GM23338 (cell line): ENCODE measurements at regions not wholly inside any gene's neighbourhood (a gene's known extent, or its start where the extent isn't known, plus 50 kb on each side); places are given as distances from the start of the nearest gene placed in this dataset.

Source experiments
- ATAC-seq: fragments of 200-7000 bp; cut with Tn5 transposase; 3 replicates; pipeline ENCODE4 v1.9.1; 2020
- DNase-seq: peaks from one replicate; pipeline ENCODE4 v3.0.0-alpha.2; 2015; ENCODE audit warnings: low spot score
- H2AFZ ChIP-seq: fragments of 200-600 bp; sonication (generic); 2 replicates; pipeline ENCODE4 v1.8.0; 2016; ENCODE audit warnings: antibody characterized with exemption, mild to moderate bottlenecking, moderate library complexity
- H3F3A ChIP-seq: fragments of 200-600 bp; sonication (generic); replicated peaks from 2 replicates; pipeline ENCODE4 v1.8.0; 2017; ENCODE audit warnings: antibody characterized with exemption, mixed run types, low read depth
- H3K27ac ChIP-seq: fragments of 200-600 bp; sonication (generic); 2 replicates; pipeline ENCODE4 v1.6.1; 2016; ENCODE audit warnings: low read depth
- H3K27me3 ChIP-seq: fragments of 200-600 bp; sonication (generic); 2 replicates; pipeline ENCODE4 v1.8.0; 2016; ENCODE audit warnings: mild to moderate bottlenecking, mixed run types, moderate library complexity; ENCODE audit not compliant: insufficient read depth
- H3K36me3 ChIP-seq: fragments of 200-600 bp; sonication (generic); 2 replicates; pipeline ENCODE4 v1.8.0; 2016; ENCODE audit warnings: mild to moderate bottlenecking; ENCODE audit not compliant: insufficient read depth
- H3K4me1 ChIP-seq: fragments of 200-600 bp; sonication (generic); 2 replicates; pipeline ENCODE4 v1.8.0; 2016; ENCODE audit warnings: mild to moderate bottlenecking, moderate library complexity; ENCODE audit not compliant: insufficient read depth
- H3K4me2 ChIP-seq: fragments of 200-600 bp; sonication (generic); 2 replicates; pipeline ENCODE4 v1.7.1; 2017; ENCODE audit warnings: mixed run types
- H3K4me3 ChIP-seq: fragments of 200-600 bp; sonication (generic); 2 replicates; pipeline ENCODE4 v1.6.1; 2016; ENCODE audit warnings: mixed run types
- H3K79me2 ChIP-seq: fragments of 200-600 bp; sonication (generic); replicated peaks from 2 replicates; pipeline ENCODE4 v1.8.0; 2017; ENCODE audit warnings: mild to moderate bottlenecking; ENCODE audit not compliant: insufficient read depth
- H3K9me2 ChIP-seq: fragments of 200-600 bp; sonication (generic); 2 replicates; pipeline ENCODE4 v1.8.0; 2017; ENCODE audit not compliant: insufficient read depth
- H4K20me1 ChIP-seq: fragments of 200-600 bp; sonication (generic); replicated peaks from 2 replicates; pipeline ENCODE4 v1.8.0; 2017; ENCODE audit warnings: mild to moderate bottlenecking; ENCODE audit not compliant: insufficient read depth
- H3K27ac Mint-ChIP-seq: 2 replicates; pipeline ENCODE4 v1.8.0; 2020; ENCODE audit warnings: inconsistent platforms, mild to moderate bottlenecking, moderate library complexity, mixed read lengths
- H3K27me3 Mint-ChIP-seq: 3 replicates; pipeline ENCODE4 v1.8.0; 2022; ENCODE audit warnings: low read depth, mild to moderate bottlenecking, moderate library complexity, mixed read lengths, inconsistent platforms; ENCODE audit not compliant: insufficient read depth, poor library complexity
- H3K36me3 Mint-ChIP-seq: 3 replicates; pipeline ENCODE4 v1.8.0; 2021; ENCODE audit warnings: low read depth, mild to moderate bottlenecking, inconsistent platforms, moderate library complexity, mixed read lengths
- H3K4me1 Mint-ChIP-seq: 3 replicates; pipeline ENCODE4 v1.8.0; 2020; ENCODE audit warnings: mild to moderate bottlenecking, inconsistent platforms, mixed read lengths
- H3K4me3 Mint-ChIP-seq: 3 replicates; pipeline ENCODE4 v1.8.0; 2021; ENCODE audit warnings: moderate library complexity, mild to moderate bottlenecking, inconsistent platforms, mixed read lengths
- H3K9me3 Mint-ChIP-seq: 3 replicates; pipeline ENCODE4 v1.8.0; 2020; ENCODE audit warnings: moderate library complexity, mild to moderate bottlenecking, inconsistent platforms, mixed read lengths
- CREB1 ChIP-seq: fragments of 250-450 bp; sonication (Bioruptor Pico); IDR thresholded peaks from 2 replicates; pipeline ENCODE4 v1.5.0; 2020; ENCODE audit warnings: low read depth, mild to moderate bottlenecking, moderate library complexity
- CTCF ChIP-seq, 2 experiments: fragments of 200-600 bp in 1 of 2; sonication (generic) in 1 of 2; conservative IDR thresholded peaks; 2 replicates each; pipeline versions ENCODE4 v1.5.1 to v1.6.1; 2016 to 2017; ENCODE audit warnings: antibody characterized with exemption in 2 of 2, low read depth in 2 of 2, mild to moderate bottlenecking in 2 of 2, moderate library complexity in 1 of 2
- ETS1 ChIP-seq: IDR thresholded peaks from 2 replicates; pipeline ENCODE4 v1.6.1; 2016; ENCODE audit warnings: antibody characterized with exemption
- EZH2 ChIP-seq: fragments of 200-600 bp; sonication (generic); IDR thresholded peaks from one replicate; pipeline ENCODE4 v1.8.0; 2017; ENCODE audit warnings: antibody characterized with exemption, mild to moderate bottlenecking, low read depth; ENCODE audit not compliant: unreplicated experiment
- EZH2phosphoT487 ChIP-seq: fragments of 200-600 bp; sonication (generic); IDR thresholded peaks from one replicate; pipeline ENCODE4 v1.8.1; 2018; ENCODE audit warnings: antibody characterized with exemption; ENCODE audit not compliant: unreplicated experiment
- JUNB ChIP-seq: IDR thresholded peaks from one replicate; pipeline ENCODE4 v1.6.1; 2016; ENCODE audit warnings: antibody characterized with exemption; ENCODE audit not compliant: unreplicated experiment
- NANOG ChIP-seq: IDR thresholded peaks from 2 replicates; pipeline ENCODE4 v1.6.1; 2016; ENCODE audit warnings: antibody characterized with exemption, borderline replicate concordance
- POLR2AphosphoS5 ChIP-seq: IDR thresholded peaks from 2 replicates; pipeline ENCODE4 v1.6.1; 2016; ENCODE audit warnings: antibody characterized with exemption, low read depth
- REST ChIP-seq: IDR thresholded peaks from one replicate; pipeline ENCODE4 v1.6.1; 2018; ENCODE audit warnings: antibody characterized with exemption; ENCODE audit not compliant: unreplicated experiment
- STAT1 ChIP-seq: IDR thresholded peaks from one replicate; pipeline ENCODE4 v1.6.1; 2016; ENCODE audit warnings: antibody characterized with exemption; ENCODE audit not compliant: unreplicated experiment
- ZNF114 ChIP-seq: fragments of 250-450 bp; sonication (Bioruptor Pico); IDR thresholded peaks from 2 replicates; pipeline ENCODE4 v1.5.0; 2020; ENCODE audit warnings: mild to moderate bottlenecking, moderate library complexity
- ZNF331 ChIP-seq: fragments of 250-450 bp; sonication (Bioruptor Pico); IDR thresholded peaks from 2 replicates; pipeline ENCODE4 v1.5.0; 2020; ENCODE audit warnings: low read depth, mild to moderate bottlenecking, moderate library complexity
- ZNF462 ChIP-seq: fragments of 250-450 bp; sonication (Bioruptor Pico); IDR thresholded peaks from 2 replicates; pipeline ENCODE4 v1.5.0; 2020; ENCODE audit warnings: mild to moderate bottlenecking, moderate library complexity

DNA sequence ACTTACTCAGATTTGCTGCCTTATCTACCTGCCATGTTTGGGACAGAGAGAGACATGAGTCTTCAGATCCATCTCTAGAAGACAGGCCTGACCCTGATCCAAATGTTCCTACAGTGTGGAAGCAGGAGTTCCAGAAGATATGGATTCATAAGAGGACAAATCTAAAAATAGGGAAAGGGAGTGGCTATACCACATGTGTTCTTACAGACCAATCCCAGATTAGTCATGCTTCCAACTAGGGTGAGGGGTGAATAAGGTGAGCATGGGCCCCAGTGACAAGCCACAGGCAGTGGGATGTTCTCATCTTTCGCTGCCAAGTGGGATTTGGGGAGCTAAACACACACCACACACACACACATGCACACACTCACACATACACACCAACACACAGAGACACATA, 670.7 kb upstream of the CITED2 start:
- DNase-seq (no peak), ATAC-seq (no peak)
- Mint-ChIP-seq H3K4me3 (no peak overlapping the region), H3K36me3 (no peaks in the 10 kb centered on the region), H3K4me1 (peaks cover 24% of the 10 kb centered on the region), H3K27me3 (no peaks in the 10 kb centered on the region), H3K9me3 (no peaks in the 10 kb centered on the region), H3K27ac (no peak overlapping the region)
- Histone ChIP-seq H3K27me3 (no peaks in the 10 kb centered on the region), H3K9me2 (no peaks in the 10 kb centered on the region), H3K4me1 (peaks cover 13% of the 10 kb centered on the region), H4K20me1 (no peaks in the 10 kb centered on the region), H3K36me3 (no peaks in the 10 kb centered on the region), H3F3A (no peaks in the 10 kb centered on the region), H3K79me2 (no peaks in the 10 kb centered on the region), H3K4me3 (no peak overlapping the region), H3K27ac (no peak overlapping the region), H2AFZ (no peak overlapping the region), H3K4me2 (no peak overlapping the region)
- no peak for TF ChIP-seq STAT1
- TF ChIP-seq REST: no peak
- no peak for TF ChIP-seq EZH2
- TF ChIP-seq ZNF331: no peak
- TF ChIP-seq ETS1: no peak
- TF ChIP-seq CTCF (conservative IDR thresholded peaks at IDR 0.05; ENCODE audit: low read depth in 2 of 2): no peak
- TF ChIP-seq JUNB: no peak
- no peak for TF ChIP-seq ZNF114
- TF ChIP-seq EZH2phosphoT487: no peak
- TF ChIP-seq ZNF462 (CRISPR knock-in tag): no peak
- TF ChIP-seq POLR2AphosphoS5: no peak
- TF ChIP-seq NANOG: no peak
- TF ChIP-seq CREB1 (CRISPR knock-in tag): no peak
